ENCODE measurements at regions not wholly inside any gene's neighbourhood (a gene's known extent, or its start where the extent isn't known, plus 50 kb on each side); places are given as distances from the start of the nearest gene placed in this dataset.

- TF ChIP-seq CTCF (IDR thresholded peaks at IDR 0.05): no peak
- no peak for TF ChIP-seq EP300 (IDR thresholded peaks at IDR 0.05)
Measured at GRCh38 chr15:87293031-87293430, 963.5 kb downstream of the NTRK3 start.
